DND-41 (cell line): ENCODE measurements at regions not wholly inside any gene's neighbourhood (a gene's known extent, or its start where the extent isn't known, plus 50 kb on each side); places are given as distances from the start of the nearest gene placed in this dataset.
"Not testable (repeated sequence)": the region's sequence is repeated elsewhere in the genome, so short reads cannot be mapped to it uniquely, and the experiment has no call there.

Experiments used
- ATAC-seq: fragments of 200-7000 bp; cut with Tn5 transposase; 3 replicates; pipeline ENCODE4 v1.9.1; 2021; ENCODE audit warnings: low read depth; ENCODE audit not compliant: insufficient read depth
- DNase-seq: peaks from one replicate; pipeline ENCODE4 v3.0.0-alpha.2; 2020
- H2AFZ ChIP-seq: 2 replicates; pipeline ENCODE4 v1.6.0; 2012; ENCODE audit warnings: low read depth, low read length
- H3K27ac ChIP-seq: 2 replicates; pipeline ENCODE4 v1.5.1; 2012; ENCODE audit warnings: low read length, inconsistent platforms
- H3K27me3 ChIP-seq: fragments of 200-600 bp; sonication (generic); 2 replicates; pipeline ENCODE4 v1.6.0; 2012; ENCODE audit warnings: low read length, mild to moderate bottlenecking, inconsistent platforms; ENCODE audit not compliant: insufficient read depth, poor library complexity
- H3K36me3 ChIP-seq: 2 replicates; pipeline ENCODE4 v1.5.1; 2012; ENCODE audit warnings: low read length, inconsistent platforms; ENCODE audit not compliant: insufficient read depth
- H3K4me1 ChIP-seq: 2 replicates; pipeline ENCODE4 v1.5.1; 2012; ENCODE audit warnings: mild to moderate bottlenecking, low read length; ENCODE audit not compliant: insufficient read depth
- H3K4me2 ChIP-seq: 2 replicates; pipeline ENCODE4 v1.6.0; 2012; ENCODE audit warnings: mild to moderate bottlenecking, moderate library complexity, low read length, inconsistent platforms; ENCODE audit not compliant: insufficient read depth
- H3K4me3 ChIP-seq, 2 experiments: fragments of 200-600 bp in 1 of 2; shearing (Covaris generic) in 1 of 2; 2 replicates each; pipeline ENCODE4 v1.5.1; 2012 to 2016; ENCODE audit warnings: inconsistent platforms in 2 of 2, low read length in 2 of 2, mild to moderate bottlenecking in 2 of 2, low read depth in 1 of 2, moderate library complexity in 1 of 2
- H3K79me2 ChIP-seq: 2 replicates; pipeline ENCODE4 v1.6.0; 2012; ENCODE audit warnings: low read length, inconsistent platforms; ENCODE audit not compliant: insufficient read depth
- H3K9ac ChIP-seq: 2 replicates; pipeline ENCODE4 v1.6.0; 2012; ENCODE audit warnings: low read depth, mild to moderate bottlenecking, inconsistent platforms, low read length, moderate library complexity
- H3K9me3 ChIP-seq: 2 replicates; pipeline ENCODE4 v1.5.1; 2012; ENCODE audit warnings: low read length, moderate library complexity, mild to moderate bottlenecking, inconsistent platforms; ENCODE audit not compliant: insufficient read depth, severe bottlenecking
- H4K20me1 ChIP-seq: 2 replicates; pipeline ENCODE4 v1.6.0; 2012; ENCODE audit warnings: low read length; ENCODE audit not compliant: insufficient read depth
- EZH2 ChIP-seq: IDR thresholded peaks from 3 replicates; pipeline ENCODE4 v1.6.1; 2012; ENCODE audit warnings: borderline replicate concordance, low read depth, mild to moderate bottlenecking, moderate library complexity, low read length, inconsistent platforms; ENCODE audit not compliant: severe bottlenecking
- TF ChIP-seq, protein P1 (sequence below): IDR thresholded peaks from 2 replicates; pipeline ENCODE4 v1.5.1; 2012; ENCODE audit warnings: borderline replicate concordance, low read length, moderate library complexity, mild to moderate bottlenecking; ENCODE audit not compliant: poor library complexity, severe bottlenecking; ENCODE audit errors: extremely low read depth

DNA sequence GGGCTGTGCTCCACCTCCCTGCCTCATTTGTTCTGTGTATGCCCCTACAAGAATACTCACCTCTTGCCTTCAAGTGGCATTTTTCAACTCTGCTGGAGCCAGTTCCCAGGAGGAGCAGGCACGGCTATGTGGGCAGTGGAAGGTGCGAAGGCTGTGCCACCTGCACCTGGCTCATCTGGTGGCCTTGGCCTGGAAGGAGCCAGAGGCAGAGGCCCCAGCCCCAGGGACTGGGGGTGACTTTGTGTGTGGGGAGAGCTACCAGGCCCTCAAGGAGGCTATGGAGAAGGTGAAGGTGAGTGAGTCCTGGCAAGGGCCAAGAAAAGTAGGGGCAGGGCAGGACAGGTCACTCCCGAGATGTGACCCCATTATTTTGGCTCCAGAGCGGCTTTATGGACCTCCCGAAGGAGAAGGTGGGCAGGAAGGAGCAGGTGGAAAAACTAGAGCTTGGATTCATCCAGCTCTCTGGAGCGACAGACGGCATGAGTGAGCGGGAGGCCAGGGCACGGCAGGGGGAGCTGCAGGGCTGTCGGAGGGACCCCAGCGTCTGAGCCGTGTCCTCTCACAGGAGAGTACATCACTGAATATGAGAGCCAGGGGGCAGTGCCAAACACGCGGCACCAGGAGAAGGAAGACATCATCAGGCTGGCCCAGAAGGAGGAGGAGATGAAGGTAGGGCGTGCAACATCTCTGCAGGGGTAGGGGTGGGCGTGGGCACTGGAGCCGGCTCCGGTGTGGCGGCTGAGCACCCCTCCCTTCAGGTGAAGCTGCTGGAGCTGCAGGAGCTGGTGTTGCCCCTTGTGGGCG is 57.3 kb upstream of the UBE2Q2 start:
- Histone ChIP-seq H3K79me2 (no peaks in the 10 kb centered on the region), H3K4me2 (no peak overlapping the region), H3K9ac (no peak overlapping the region), H3K4me3 (no peak overlapping the region), H3K4me1 (no peaks in the 10 kb centered on the region), H3K9me3 (no peaks in the 10 kb centered on the region), H3K36me3 (no peaks in the 10 kb centered on the region), H3K27me3 (no peaks in the 10 kb centered on the region), H2AFZ (no peak overlapping the region), H3K27ac (no peak overlapping the region), H4K20me1 (no peaks in the 10 kb centered on the region)
- TF ChIP-seq, protein P1, sequence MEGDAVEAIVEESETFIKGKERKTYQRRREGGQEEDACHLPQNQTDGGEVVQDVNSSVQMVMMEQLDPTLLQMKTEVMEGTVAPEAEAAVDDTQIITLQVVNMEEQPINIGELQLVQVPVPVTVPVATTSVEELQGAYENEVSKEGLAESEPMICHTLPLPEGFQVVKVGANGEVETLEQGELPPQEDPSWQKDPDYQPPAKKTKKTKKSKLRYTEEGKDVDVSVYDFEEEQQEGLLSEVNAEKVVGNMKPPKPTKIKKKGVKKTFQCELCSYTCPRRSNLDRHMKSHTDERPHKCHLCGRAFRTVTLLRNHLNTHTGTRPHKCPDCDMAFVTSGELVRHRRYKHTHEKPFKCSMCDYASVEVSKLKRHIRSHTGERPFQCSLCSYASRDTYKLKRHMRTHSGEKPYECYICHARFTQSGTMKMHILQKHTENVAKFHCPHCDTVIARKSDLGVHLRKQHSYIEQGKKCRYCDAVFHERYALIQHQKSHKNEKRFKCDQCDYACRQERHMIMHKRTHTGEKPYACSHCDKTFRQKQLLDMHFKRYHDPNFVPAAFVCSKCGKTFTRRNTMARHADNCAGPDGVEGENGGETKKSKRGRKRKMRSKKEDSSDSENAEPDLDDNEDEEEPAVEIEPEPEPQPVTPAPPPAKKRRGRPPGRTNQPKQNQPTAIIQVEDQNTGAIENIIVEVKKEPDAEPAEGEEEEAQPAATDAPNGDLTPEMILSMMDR: no peak
- no peak for TF ChIP-seq EZH2
- DNase-seq (no peak), ATAC-seq (no peak)

DNA sequence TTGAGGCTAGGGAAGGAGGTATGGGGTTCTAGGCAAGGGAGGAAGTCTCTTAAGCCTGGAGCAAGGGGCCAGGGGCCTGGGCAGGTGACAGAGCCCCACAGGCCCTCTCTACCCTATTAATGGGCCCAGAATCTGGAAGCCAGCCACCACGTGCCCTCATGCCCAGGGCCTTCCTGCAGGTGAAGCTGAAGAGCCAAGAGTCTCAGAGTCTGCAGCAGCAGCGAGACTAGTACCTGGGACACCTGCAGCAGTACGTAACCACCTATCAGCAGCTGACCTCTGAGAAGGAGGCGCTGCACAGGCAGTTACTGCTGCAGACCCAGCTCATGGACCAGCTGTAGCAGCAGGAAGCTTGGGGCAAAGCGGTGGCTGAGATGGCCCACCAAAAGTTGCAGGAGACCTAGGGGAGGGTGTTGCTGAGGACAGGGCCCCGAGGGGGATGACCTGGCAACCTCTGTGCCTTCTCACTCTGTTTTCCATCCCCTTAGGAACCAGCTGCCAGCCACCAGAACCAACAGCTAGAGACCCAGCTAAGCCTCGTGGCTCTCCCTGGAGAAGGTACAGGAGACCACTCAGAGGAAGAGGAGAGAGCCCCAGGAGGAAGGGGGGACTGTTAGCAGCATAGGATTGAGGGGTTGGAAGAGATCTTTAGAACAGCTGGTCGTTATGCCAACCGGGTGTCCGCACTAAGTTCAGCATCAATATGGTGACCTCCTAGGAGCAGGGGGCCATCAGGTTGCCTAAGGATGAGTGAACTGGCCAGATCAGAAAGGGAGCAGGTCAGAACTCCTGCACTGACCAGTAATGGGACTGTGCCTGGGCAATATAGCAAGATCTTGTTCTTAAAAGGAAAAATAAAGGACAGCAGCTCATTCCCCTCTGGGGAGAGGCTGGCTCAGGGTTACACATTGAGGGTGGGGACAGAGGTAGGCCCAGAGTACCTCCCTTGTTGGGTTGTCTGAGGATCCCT is 58.5 kb upstream of the UBE2Q2 start:
- not testable (repeated sequence) for H2AFZ ChIP-seq, H3K9me3 ChIP-seq, H4K20me1 ChIP-seq, H3K27me3 ChIP-seq, H3K36me3 ChIP-seq, H3K4me3 ChIP-seq, H3K27ac ChIP-seq, H3K79me2 ChIP-seq, H3K9ac ChIP-seq, H3K4me2 ChIP-seq, H3K4me1 ChIP-seq, DNase-seq, ATAC-seq

DNA sequence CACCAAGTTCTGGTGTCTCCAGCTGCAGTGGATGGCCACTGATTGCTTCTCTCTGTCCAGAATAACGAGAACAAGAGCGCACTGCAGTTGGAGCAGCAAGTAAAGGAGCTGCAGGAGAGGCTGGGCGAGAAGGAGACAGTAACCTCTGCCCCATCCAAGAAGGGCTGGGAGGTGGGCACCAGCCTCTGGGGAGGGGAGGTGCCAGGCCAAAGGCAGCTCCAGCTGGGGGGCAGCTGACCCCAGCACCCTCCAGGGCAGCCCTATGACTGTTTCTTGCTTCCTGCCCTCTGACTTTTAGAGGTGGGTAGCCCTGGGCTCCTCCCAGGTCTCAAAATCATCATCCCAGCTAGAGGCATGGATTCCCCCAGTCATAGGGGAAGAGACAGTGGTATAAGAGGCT is 59.7 kb upstream of the UBE2Q2 start:
- H3K27me3 ChIP-seq, ATAC-seq, H3K9ac ChIP-seq, H3K79me2 ChIP-seq, H3K36me3 ChIP-seq, H3K4me2 ChIP-seq, H4K20me1 ChIP-seq, H3K4me1 ChIP-seq, H3K4me3 ChIP-seq, H3K27ac ChIP-seq, H3K9me3 ChIP-seq, H2AFZ ChIP-seq, DNase-seq: not testable (repeated sequence)

- no peaks in the 10 kb centered on the region for H3K4me1 ChIP-seq
- TF ChIP-seq EZH2: no peak
- TF ChIP-seq, protein P1: no peak
- DNase-seq (no peak), ATAC-seq (no peak)
- H3K79me2 ChIP-seq: no peaks in the 10 kb centered on the region
- no peak overlapping the region for H3K4me2 ChIP-seq
- H3K4me3 ChIP-seq: no peak overlapping the region
- H3K9ac ChIP-seq: no peak overlapping the region
- no peaks in the 10 kb centered on the region for H3K36me3 ChIP-seq
- H4K20me1 ChIP-seq: no peaks in the 10 kb centered on the region
- no peaks in the 10 kb centered on the region for H3K9me3 ChIP-seq
- no peak overlapping the region for H3K27ac ChIP-seq
- no peak overlapping the region for H2AFZ ChIP-seq
- no peaks in the 10 kb centered on the region for H3K27me3 ChIP-seq
Measured at GRCh38 chr15:75782926-75783325, 60.3 kb upstream of the UBE2Q2 start.

- not testable (repeated sequence) for H3K27me3 ChIP-seq, H2AFZ ChIP-seq, H3K27ac ChIP-seq, ATAC-seq, H3K36me3 ChIP-seq, H3K9me3 ChIP-seq, H3K4me3 ChIP-seq, H4K20me1 ChIP-seq, H3K79me2 ChIP-seq, H3K9ac ChIP-seq, H3K4me2 ChIP-seq, H3K4me1 ChIP-seq, DNase-seq
Measured at GRCh38 chr15:75780995-75781394, 62.3 kb upstream of the UBE2Q2 start.
